ENCODE measurements at regions not wholly inside any gene's neighbourhood (a gene's known extent, or its start where the extent isn't known, plus 50 kb on each side); places are given as distances from the start of the nearest gene placed in this dataset.

DNA sequence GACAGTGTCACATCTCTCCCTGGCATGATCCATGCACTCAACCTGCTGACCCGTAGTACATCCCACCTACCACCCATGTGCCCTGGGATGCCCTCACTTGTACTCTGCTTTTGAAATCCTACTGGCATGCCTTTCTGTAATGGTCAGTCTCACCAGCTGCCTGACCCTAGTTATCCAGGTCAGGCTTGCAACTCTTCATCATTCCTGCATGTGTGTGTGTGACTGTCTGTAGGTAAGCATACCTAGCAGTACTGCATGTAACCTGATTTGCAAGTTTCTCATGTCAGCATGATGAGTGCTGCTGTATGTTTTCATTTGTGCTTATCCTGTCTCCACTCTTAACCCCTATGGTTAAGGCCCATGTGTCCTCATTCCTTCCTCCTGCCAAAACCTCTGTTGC is 202.0 kb upstream of the MTNR1B start:
- Histone ChIP-seq H3K4me1 (peaks cover 14% of the 10 kb centered on the region), H3K9me3 (no peaks in the 10 kb centered on the region), H3K4me3 (ENCODE audit: low read depth, low read length) (no peak overlapping the region), H3K27me3 (no peaks in the 10 kb centered on the region), H3K36me3 (no peaks in the 10 kb centered on the region)
- no peak for DNase-seq
- TF ChIP-seq, protein P1, sequence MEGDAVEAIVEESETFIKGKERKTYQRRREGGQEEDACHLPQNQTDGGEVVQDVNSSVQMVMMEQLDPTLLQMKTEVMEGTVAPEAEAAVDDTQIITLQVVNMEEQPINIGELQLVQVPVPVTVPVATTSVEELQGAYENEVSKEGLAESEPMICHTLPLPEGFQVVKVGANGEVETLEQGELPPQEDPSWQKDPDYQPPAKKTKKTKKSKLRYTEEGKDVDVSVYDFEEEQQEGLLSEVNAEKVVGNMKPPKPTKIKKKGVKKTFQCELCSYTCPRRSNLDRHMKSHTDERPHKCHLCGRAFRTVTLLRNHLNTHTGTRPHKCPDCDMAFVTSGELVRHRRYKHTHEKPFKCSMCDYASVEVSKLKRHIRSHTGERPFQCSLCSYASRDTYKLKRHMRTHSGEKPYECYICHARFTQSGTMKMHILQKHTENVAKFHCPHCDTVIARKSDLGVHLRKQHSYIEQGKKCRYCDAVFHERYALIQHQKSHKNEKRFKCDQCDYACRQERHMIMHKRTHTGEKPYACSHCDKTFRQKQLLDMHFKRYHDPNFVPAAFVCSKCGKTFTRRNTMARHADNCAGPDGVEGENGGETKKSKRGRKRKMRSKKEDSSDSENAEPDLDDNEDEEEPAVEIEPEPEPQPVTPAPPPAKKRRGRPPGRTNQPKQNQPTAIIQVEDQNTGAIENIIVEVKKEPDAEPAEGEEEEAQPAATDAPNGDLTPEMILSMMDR (IDR thresholded peaks at IDR 0.05; ENCODE audit: low read depth, low read length), result no peak

DNA sequence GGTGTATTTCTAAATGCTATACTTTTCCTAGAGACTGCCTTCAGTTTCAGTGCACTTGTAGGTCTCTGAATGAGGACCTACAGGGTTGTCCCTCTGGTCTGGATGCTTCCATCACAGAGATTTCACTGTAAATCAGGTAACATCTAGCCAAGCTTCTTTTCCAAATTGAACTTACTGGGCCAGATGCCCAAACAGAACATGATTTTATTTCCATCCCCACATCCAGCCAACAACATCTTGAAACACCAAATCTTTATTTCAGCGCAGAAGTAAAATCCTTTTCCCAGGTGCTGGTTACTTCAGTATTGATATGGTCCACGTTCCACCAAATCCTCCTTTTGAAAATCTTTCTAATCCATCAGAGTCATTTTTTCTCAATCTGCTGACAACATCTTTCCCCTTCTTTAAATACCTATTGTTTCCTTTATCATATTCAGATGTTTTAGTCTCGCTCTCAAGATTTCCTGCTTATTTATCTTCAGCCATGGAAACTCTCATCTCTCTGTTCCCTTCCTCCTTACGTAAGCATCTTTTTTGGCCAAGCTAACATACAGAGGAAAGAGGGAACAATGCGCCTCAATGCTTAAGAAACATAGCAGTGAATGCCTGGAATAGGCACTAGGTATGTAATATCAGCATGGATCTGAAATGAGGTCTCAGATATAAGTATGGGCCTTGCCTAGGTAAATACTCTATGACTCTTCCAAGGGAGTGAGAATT is 201.2 kb upstream of the MTNR1B start:
- Histone ChIP-seq H3K9me3 (no peaks in the 10 kb centered on the region), H3K27me3 (no peaks in the 10 kb centered on the region), H3K36me3 (no peaks in the 10 kb centered on the region), H3K4me1 (peaks cover 14% of the 10 kb centered on the region), H3K4me3 (ENCODE audit: low read depth, low read length) (no peak overlapping the region)
- TF ChIP-seq, protein P1 (IDR thresholded peaks at IDR 0.05; ENCODE audit: low read depth, low read length), result no peak
- DNase-seq, result no peak

DNA sequence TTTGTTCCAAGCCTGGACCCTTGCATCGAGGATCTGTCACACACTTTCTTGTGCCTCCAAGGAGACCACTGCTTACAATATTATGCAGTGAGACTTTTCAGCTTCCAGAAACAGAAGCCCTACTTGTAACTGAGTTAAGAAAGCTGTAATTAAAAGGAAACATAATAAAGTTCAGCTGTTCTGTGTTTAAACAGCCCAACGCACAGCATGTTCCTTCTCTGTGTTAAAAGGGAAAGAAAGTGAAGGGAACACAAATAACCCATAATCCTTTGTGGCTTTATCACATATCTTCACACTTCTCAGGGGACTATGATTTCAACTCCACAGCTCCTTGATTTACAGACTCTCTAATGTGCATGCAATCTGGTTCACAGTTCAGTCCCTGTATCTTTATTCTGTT is 200.3 kb upstream of the MTNR1B start:
- TF ChIP-seq, protein P1 (IDR thresholded peaks at IDR 0.05; ENCODE audit: low read depth, low read length), result no peak
- DNase-seq, result no peak
- no peaks in the 10 kb centered on the region for H3K27me3 ChIP-seq
- no peak overlapping the region for H3K4me3 ChIP-seq (ENCODE audit: low read depth, low read length)
- no peaks in the 10 kb centered on the region for H3K36me3 ChIP-seq
- no peaks in the 10 kb centered on the region for H3K9me3 ChIP-seq
- H3K4me1 ChIP-seq, result peaks cover 14% of the 10 kb centered on the region

DNA sequence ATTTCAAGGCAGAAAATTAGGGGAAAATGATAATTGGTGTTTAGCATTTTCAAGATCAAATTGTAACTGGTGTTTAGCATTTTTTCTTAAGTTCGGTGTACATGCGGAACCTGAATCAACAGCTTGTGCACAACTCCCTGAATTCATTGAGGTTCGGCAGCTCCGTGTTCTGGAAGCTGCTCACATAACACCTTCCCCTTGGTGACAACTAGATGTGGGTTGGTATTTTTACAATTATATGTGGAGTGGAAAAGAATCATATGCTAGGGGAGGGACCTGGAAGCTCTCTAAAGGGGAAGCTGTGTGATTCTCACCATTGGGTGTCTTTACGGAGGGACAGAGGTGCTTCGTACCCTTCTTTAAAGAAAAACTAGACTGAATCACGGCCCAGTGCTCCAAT is 199.0 kb upstream of the MTNR1B start:
- no peaks in the 10 kb centered on the region for H3K9me3 ChIP-seq
- no peaks in the 10 kb centered on the region for H3K27me3 ChIP-seq
- DNase-seq, result no peak
- no peak overlapping the region for H3K4me3 ChIP-seq (ENCODE audit: low read depth, low read length)
- H3K36me3 ChIP-seq, result no peaks in the 10 kb centered on the region
- peaks cover 14% of the 10 kb centered on the region for H3K4me1 ChIP-seq
- TF ChIP-seq, protein P1 (IDR thresholded peaks at IDR 0.05; ENCODE audit: low read depth, low read length), result no peak

DNA sequence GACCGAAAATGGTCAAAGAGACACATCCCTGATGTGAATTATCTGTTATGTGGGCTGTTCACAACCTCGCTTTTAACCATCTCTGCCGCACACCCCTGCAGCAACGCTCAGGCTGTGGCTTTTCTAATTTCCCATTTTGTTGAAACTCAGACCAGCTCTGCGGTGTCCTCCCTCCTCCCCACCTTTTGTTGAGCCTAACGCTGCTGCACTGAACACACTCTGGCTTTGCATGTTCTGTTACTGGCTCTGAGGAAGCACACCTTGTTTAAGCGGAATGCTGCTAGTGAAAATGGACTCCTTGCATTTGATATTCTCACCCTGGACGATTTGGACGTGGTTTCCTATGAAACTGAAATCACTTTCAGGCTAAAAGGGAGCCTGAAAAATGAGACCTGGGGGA is 198.5 kb upstream of the MTNR1B start:
- H3K27me3 ChIP-seq, result no peaks in the 10 kb centered on the region
- no peaks in the 10 kb centered on the region for H3K9me3 ChIP-seq
- TF ChIP-seq, protein P1 (IDR thresholded peaks at IDR 0.05; ENCODE audit: low read depth, low read length), result no peak
- no peak overlapping the region for H3K4me3 ChIP-seq (ENCODE audit: low read depth, low read length)
- no peak for DNase-seq
- H3K36me3 ChIP-seq, result no peaks in the 10 kb centered on the region
- H3K4me1 ChIP-seq, result peaks cover 11% of the 10 kb centered on the region

DNA sequence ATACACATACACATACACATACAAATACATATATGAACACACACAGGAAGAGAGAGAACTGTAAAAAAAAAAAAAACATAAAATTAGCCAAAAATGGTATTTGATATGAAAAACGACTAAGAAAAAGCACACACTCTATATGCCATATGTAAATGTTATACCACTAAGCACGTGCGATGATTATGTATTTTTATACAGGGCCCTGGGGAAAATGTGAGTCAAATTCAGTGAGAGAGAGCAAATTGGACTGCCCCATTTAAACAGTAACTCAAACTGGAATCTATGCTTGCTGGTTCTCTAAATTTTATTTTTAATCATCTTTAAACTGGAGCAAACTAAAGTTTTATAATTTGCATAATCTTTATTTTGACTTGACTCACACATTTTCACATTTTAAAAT is 197.8 kb upstream of the MTNR1B start:
- Histone ChIP-seq H3K4me3 (ENCODE audit: low read depth, low read length) (no peak overlapping the region), H3K36me3 (no peaks in the 10 kb centered on the region), H3K27me3 (no peaks in the 10 kb centered on the region), H3K9me3 (no peaks in the 10 kb centered on the region), H3K4me1 (peaks cover 4% of the 10 kb centered on the region)
- TF ChIP-seq, protein P1 (IDR thresholded peaks at IDR 0.05; ENCODE audit: low read depth, low read length), result no peak
- DNase-seq, result no peak
